ENCODE measurements at regions not wholly inside any gene's neighbourhood (a gene's known extent, or its start where the extent isn't known, plus 50 kb on each side); places are given as distances from the start of the nearest gene placed in this dataset.
"Not testable (repeated sequence)": the region's sequence is repeated elsewhere in the genome, so short reads cannot be mapped to it uniquely, and the experiment has no call there.

DNA sequence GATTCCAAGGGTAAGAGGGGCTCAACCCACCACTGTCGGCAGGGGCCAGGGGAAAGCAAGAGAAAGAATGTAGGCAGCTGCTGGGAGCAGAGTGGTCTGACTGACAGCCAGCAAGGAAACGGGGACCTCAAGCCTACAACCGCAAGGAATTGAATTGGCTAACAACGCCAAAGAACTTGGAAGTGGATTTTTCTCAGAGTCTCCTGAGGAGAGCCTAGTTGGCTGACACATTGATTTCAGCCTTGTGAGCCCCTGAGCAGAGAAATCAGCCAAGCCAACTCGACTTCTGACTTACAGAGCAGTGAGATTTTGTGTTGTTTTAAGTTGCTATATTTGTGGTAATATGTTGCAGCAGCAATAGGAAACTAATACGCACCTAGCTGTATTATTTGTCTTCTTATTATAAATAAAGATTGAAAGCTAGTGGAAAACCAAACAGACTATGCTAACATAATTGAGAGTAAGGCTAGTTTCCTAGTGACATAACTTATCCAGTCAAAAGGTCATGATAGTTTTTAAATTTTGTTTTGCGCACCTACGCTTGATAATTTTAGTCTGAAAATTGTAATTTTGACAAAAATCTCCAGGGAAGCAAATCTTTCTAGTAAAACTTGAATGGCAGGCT, 145.8 kb upstream of the HCCS start:
- no peak for DNase-seq (ENCODE audit: low spot score)

DNA sequence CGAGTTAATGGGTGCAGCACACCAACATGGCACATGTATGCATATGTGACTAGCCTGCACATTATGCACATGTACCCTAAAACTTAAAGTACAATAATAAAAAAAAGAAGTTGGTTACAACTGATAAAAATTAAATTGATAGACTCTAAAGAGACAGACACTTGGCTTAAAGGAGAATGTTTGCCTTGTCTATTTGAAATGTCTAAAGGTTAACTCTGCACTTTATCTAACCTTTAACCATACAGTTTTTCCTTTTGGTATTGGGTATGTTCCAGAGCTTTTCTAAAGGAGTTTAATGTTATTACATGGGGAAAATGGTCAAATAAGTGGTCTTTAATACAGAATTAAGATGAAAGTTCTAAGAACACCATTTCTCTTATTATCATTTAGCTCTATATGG, 145.1 kb upstream of the HCCS start:
- no peak for DNase-seq (ENCODE audit: low spot score)

DNA sequence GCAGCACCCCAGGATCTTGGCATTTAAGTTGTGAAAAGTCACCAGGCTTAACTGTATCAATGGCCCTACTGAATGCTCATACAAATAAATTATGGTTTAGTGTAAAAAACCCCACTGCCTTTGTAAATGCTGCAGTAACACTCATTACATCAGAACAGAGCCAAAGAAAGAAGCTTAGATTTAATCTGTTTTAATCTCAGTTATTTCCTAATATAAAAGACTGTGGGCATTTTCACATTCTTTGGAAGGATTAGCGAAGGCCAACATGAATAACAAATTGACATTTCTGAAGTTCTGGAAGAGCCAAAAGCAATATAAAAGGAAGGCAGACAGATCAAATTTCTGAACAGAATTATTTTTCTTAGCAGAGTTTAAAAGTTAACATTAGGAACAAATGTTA, 140.0 kb upstream of the HCCS start:
- DNase-seq (ENCODE audit: low spot score) = no peak

DNA sequence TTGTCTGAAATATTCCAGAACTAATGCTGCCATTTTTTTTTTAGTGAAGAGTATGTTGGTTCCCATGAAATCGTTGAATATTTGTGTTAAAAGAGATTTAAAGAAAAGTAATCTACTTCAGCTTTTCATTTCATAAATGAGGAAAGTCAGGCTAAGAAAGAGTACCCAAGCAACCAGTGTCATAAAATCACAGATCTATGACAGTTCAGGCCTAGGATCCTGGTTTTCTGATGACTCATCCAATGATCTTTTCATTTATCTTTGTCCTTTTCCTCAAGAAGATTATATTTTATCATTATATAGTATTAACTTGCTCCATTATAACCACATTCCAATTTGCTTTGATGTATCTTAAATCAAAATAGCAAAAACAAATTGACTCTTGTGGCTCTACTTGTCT, 139.4 kb upstream of the HCCS start:
- DNase-seq (ENCODE audit: low spot score) = no peak

DNA sequence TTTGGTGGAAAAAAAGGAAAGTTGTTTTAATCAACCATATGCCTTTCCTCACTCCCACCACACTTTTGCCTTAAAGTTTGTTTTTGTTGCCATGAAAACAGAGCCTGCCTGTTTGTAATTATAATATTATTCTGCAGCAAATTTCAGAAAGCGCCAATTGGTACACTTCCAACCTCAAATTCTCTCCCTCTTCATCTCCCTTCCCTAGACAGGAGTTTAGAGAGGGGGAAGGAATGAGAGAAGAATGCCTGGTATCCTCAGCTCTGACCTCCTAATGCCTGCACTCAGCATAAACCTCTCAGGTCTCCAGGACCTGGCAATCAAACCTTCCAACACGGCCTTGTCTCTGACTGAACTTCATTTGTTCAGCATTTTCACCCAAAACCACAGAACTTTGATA, 138.4 kb upstream of the HCCS start:
- DNase-seq (ENCODE audit: low spot score) = no peak

DNA sequence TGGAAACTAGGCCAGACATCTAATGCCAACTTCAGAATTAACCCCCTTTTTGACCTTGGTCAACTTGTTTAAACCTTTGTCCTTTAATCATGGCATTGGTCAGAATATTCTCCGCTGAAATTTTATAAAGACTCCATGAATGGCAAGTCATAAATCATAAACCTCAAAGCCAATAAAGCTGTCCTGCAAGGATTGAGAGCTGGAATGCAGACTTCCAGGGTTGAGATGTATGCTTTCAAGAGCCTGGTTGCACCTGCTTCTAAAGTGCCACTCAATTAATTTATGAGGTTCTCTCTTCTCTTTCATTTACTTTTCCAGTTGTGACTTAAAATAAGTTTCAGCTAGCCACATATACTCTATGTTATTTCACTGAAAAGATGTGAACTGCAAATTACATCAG, 136.2 kb upstream of the HCCS start:
- DNase-seq (ENCODE audit: low spot score) = no peak

DNA sequence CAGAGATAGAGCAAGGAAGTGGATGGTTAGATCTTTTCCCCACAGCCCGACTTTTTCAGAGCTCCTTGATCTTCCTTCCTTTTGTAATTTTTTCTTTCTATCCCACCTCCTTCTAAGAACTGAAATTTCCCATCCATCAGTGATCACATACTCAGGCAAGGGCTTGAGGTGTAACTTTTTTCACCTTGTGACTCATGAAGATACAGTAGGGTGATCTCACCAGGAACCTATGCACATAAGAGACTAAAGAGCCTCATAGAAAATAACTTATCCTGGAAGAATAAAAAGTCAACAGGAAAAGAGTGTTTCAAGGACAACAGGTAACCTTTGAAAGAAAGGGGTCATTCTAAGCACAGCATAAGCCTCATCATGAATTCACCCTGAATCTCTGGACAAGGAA, 131.2 kb upstream of the HCCS start:
- no peak for DNase-seq (ENCODE audit: low spot score)

DNA sequence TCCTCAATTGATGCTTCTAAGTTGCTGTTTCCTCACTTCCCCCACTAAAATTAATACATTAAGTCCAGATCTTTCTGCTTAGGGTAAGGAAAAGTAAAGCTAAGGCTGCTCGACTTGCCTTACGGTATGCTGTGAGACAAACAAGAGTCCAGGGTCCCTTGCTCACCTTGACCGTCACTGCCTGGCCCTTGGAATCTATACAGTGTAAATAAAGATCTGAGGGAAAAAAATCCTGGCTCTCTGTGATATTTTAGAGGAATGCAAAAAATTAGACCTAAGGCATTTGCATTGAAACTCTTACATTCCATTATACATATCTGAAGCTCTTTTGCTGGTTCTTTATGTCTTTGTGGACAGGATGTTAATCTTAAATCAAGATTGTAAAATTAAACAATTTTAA, 129.6 kb upstream of the HCCS start:
- DNase-seq (ENCODE audit: low spot score) = no peak

DNA sequence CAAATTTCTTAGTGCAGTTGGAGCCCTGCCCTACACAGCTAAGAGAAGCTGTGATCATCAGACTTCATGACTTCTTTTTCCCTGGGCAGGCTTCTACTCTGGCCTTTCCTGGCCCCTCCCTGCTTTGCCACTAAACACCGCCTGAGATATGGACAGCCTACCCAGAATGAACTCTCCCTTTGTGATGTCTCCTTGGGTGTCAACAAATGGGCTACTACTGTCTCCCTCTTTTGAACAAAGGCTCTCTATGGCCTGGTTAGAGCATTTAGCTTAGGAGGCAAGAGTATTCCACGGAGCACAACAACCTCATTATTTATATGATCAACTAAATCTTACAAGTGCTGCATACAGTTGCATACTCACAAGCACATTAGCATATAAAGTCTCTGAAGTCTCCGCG, 127.6 kb upstream of the HCCS start:
- DNase-seq (ENCODE audit: low spot score) = no peak

DNA sequence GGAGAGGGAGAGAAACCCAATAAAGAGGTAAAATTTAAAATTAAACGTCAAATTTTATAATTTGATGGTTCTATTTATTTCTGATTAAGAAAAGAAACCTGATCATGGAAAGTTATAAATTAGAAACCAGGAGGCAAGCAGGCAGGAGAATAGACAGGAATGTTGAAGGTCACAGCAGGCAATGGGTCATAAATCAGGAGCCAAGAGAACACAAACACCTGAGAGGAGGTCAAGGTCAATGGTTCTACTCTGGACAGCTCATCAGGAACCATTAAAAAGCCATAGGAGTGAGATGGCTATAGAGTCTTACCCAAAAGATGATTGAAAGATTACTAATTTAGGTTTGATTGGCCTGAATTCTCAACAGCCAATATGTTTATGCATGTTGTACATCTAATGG, 126.9 kb upstream of the HCCS start:
- no peak for DNase-seq (ENCODE audit: low spot score)

DNA sequence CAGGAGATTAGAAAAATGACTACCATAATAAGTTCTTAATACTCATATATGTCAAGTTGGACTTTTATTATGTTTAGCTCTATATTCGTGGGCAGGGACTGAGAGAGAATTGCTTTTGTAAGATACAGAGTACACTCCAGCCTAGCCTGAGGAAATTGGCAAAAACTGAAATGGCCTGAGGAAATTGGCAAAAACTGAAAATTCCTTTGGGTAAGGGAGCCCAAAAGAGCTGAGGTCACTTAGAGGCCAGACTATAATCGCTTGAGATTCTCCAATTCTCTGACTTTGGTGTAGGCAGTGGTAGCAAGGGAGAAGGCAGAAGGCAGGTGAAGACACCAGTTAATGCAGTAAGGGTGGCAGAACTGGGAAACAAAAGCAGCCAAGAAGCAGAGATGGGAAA, 124.5 kb upstream of the HCCS start:
- no peak for DNase-seq (ENCODE audit: low spot score)

DNA sequence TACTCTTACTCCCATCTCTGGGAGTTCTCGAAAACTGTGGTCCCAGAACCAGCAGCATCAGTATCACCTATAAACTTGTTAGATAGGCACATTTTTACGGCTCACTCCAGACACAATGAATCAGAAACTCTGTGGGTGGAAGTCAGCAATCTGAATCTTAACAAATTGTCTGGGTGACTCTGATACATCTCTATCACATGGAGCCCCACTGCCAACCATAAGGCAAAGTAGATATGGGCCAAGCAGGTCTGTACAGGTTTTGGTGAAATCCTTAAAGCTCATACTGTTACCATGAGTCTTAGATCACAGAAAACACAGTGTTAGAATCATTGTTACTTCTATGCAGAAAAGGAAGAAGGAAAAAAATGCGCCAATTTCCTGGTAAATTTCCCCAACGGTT, 122.5 kb upstream of the HCCS start:
- DNase-seq (ENCODE audit: low spot score) = no peak

DNA sequence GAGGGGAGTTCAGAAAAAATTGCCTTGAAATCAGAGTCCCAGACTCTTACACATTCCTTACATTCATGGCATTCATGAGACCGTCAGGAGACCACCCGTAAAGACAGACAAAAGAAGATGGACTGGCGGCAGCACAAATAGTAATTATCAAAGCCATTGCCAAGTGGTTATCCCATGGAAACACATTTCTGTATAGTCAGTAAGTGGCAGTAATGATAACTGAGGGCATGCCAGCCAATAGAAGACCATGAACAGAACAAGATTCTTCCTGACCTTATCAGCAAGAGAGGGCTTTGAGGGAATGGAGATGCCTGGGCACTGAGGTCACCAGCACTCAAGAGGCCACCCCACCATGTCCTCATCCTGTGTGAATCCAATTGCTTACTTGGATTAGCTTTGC, 121.7 kb upstream of the HCCS start:
- DNase-seq (ENCODE audit: low spot score) = peak; percentile 42

DNA sequence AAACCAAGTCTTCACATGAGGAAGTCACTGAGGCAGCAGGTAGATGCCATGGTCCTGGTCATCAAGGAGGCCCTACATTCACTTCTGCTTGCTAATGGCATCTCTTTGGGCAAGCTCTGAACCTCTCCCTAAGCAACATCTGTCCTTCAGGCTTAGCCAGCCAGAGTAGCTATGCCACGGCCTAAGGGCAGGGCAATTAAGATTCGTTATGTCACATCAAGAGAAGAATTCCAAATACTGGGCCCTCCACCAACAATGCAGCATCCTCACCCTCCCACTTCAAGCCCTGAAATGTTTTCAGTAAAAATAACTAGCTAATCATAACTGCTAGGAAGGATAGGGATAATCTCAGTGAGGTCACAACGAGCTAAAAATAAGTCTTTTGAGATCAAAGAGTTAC, 120.7 kb upstream of the HCCS start:
- no peak for DNase-seq (ENCODE audit: low spot score)

DNA sequence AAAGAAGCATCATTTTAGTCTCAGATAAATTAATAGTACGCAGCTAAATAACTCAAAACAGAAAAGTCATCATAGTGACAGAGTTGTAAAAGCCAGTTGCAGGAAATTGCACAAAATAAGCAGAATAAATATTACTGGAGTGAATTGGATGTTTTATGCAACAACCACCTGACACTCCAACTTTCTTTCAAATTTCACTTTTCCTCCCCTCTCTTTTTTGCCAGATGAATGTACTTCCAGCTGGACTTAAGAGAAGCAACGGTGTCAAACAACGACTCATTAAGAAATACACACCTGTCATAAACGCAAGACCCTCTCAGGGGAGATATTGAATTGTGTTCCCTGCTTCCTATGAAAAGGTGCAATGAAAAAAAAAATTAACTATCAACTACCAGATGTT, 120.2 kb upstream of the HCCS start:
- DNase-seq (ENCODE audit: low spot score) = no peak

DNA sequence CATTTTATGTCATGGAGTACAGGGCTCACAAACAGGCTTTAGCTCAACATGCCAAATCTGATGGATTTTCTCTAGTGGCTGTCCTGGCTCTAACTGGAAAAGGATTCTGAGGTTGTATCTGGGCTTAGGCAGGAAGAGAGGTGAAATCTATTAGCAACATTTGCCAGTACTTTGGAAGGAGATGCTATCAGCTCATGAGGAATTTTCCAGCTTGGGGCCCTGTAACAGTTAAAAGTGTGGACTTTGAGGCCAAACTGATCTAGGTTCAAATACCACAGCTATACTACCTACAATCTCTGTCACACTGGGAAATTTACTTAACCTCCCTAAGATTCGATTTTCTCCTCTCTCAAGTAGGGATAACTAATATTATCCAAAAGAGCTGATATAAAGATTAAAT, 119.0 kb upstream of the HCCS start:
- DNase-seq (ENCODE audit: low spot score) = no peak

DNA sequence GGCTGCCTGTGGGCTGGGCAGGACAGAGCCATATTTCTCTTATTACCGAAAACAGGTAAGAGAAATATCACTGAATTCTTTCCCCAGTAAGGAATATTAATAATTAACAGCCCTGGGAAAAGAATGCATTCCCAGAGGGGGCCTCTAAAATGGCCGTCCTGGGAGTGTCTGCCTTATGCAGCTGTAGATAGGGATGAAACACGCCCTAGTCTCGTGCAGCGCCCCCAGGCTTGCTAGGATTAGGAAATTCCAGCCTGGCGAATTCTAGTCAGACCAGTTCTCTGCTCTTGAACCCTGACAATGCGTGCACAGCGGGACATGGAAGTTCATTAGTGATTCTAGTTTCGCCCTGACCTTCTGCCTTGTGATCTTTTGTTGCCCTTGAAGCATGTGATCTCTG, 104.1 kb upstream of the HCCS start:
- DNase-seq (ENCODE audit: low spot score) = not testable (repeated sequence)

DNA sequence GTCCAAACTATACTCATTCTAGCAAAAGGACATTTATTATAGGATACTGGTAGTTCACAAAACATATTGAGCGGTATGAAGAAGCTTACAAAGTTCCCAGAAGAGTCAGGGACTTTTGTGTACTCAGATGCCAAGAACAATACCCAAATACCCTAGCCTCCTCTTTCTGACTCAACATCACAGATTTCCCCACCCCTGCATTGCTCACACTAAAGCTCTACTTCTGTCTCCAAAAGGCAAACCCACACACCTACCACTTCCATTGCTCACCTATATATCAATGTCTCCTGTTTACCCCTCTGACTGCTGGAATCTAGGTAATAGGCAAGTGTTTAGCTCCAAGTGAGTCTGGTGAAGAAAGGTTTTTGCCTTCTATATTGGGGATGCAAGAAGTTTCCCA, 100.7 kb upstream of the HCCS start:
- DNase-seq (ENCODE audit: low spot score) = no peak

DNA sequence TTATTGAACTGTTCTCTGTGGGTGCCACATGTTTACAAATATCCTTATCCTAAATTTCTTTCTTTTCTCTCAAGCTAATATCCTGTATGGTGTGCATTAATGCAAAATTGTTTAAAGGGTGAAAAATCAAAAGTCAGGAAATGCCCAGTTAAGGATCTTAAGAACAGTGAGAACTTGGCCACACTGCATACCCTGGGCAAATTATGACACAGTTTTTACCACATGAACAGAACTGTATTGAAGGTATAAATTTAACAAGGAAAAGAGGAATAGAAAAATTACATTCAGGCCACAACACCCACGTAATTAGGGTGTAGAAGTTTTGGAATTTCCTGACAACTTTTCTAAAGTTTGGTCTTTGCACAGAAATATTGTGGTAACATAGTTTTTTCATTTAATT, 94.4 kb upstream of the HCCS start:
- DNase-seq (ENCODE audit: low spot score) = no peak

DNA sequence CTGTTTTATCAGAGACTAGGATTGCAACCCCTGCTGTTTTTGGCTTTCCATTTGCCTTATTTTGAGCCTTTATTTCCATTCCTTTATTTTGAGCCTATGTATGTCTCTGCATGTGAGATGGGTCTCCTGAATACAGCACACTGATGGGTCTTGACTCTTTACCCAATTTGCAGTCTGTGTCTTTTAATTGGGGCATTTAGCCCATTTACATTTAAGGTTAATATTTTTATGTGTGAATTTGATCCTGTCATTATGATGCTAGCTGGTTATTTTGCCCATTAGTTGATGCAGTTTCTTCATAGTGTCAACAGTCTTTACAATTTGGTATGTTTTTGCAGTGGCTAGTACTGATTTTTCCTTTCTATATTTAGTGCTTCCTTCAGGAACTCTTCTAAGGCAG, 88.5 kb upstream of the HCCS start:
- not testable (repeated sequence) for DNase-seq (ENCODE audit: low spot score)

DNA sequence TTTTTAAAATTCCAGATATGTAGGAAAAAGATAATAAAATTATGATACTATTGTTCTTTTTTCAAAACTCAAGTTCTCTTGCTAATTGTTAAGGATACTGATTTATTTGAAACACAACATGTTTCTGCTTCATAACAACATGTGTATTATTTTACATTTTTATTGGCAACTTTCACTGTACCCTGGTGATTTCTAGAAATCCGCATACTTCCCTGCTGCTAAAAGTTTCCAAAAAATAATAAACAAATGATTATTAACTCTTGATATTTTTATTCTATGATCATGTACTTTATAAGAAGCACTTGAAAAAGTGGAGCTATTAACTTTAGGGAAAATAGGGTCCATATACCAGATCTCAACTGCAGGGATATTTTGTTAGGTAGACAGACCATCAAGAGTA, 71.2 kb upstream of the HCCS start:
- DNase-seq (ENCODE audit: low spot score) = no peak

DNA sequence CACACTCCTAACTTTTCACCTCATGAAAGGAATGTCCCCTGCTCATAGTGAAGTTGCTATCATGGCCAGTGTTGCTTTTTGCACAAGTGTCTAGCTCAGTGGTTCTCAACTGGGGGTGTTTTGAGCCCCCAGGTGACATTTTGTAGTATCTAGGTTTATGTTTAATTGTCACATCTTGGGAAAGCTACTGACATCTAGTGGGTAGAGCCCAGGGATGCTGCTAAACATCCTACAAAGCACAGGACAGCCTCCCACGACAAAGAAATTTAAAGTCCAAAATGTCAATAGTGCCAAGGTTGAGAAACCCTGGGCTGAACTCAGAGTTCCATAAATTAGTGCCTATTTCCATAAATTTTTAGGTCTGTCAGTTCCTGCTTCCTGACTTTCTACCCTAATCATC, 70.7 kb upstream of the HCCS start:
- no peak for DNase-seq (ENCODE audit: low spot score)

DNA sequence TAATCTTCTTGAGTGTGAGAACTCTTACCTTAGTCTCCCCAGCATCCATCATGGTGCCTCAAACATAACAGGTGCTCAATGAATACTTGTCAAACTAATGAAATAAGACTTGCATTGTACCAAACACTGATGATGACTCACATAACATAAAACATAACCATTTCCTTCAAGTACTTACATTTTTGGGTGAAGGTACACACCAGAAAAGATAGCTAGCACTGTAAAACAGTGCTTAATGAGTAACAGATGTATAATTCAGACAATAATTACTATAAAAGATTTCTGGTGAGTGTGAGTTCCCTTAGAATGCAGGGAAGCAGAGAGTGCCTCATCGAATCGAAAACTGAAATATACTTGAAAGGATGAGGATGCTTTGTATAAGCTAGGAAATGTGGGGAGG, 70.1 kb upstream of the HCCS start:
- no peak for DNase-seq (ENCODE audit: low spot score)

DNA sequence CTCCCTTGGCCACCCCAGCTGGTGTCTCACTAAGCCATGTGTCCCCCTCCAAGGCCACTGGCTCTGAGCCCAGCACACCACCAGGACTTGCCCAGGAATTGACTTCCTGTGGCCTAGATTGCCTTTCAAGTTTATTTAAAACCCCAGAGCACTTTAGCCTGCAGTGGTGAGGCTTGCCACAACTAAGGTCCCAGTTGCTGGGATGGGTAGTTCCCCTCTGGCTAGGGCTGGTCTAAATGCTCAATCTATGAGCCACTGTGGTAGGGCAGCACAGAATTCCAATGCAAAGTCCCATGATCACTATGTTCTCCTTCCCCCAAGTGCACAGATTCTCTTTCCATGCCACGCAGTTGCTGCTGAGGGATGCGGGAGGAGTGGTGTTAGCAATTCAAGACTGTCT, 61.1 kb upstream of the HCCS start:
- no peak for DNase-seq (ENCODE audit: low spot score)

DNA sequence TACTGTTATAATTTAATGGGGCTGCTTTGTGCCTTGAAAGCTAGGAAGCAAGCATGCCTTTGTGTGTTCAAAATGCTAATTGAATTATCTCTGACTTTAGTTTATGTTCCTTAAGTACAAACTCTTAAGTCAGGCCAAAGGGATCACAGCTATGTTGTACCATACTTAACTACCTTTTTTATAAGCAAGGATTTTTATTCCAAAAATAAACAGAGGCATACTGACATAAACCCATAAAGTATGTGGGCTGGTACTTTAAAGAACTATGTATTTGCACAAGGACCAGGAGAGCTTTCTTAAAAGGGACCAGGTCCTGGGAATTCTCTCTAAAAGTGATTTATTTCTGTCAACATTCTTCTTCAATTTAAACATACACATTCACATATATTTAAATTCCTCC, 57.8 kb upstream of the HCCS start:
- DNase-seq (ENCODE audit: low spot score) = no peak

Measured in A172 (cell line).